Skeletal muscle tissue (tissue), 3 donors: ENCODE measurements at regions not wholly inside any gene's neighbourhood (a gene's known extent, or its start where the extent isn't known, plus 50 kb on each side); places are given as distances from the start of the nearest gene placed in this dataset.
"Not testable (repeated sequence)": the region's sequence is repeated elsewhere in the genome, so short reads cannot be mapped to it uniquely, and the experiment has no call there.

Source experiments
- H3K27ac ChIP-seq: one replicate; pipeline ENCODE4 v1.7.0; 2013; ENCODE audit warnings: mild to moderate bottlenecking, low read depth, low read length, inconsistent platforms
- H3K27me3 ChIP-seq, 3 donors: one replicate each; pipeline ENCODE4 v1.7.0; 2013; ENCODE audit warnings: low read length in 3 of 3; ENCODE audit not compliant: control insufficient read depth in 3 of 3, insufficient read depth in 3 of 3
- H3K36me3 ChIP-seq, 3 donors: one replicate each; pipeline ENCODE4 v1.7.0; 2013; ENCODE audit warnings: low read length in 3 of 3; ENCODE audit not compliant: control insufficient read depth in 3 of 3, insufficient read depth in 3 of 3
- H3K4me1 ChIP-seq, 3 donors: one replicate each; pipeline ENCODE4 v1.7.0; 2013; ENCODE audit warnings: low read length in 3 of 3, mild to moderate bottlenecking in 3 of 3; ENCODE audit not compliant: control insufficient read depth in 3 of 3, insufficient read depth in 3 of 3
- H3K4me3 ChIP-seq, 3 donors: one replicate each; pipeline ENCODE4 v1.7.0; 2013; ENCODE audit warnings: low read length in 3 of 3
- H3K9ac ChIP-seq, 3 donors: one replicate each; pipeline ENCODE4 v1.7.0; 2013; ENCODE audit warnings: low read length in 3 of 3, mild to moderate bottlenecking in 3 of 3, moderate library complexity in 2 of 3, low read depth in 1 of 3
- H3K9me3 ChIP-seq, 3 donors: one replicate each; pipeline ENCODE4 v1.7.0; 2013; ENCODE audit warnings: low read length in 3 of 3; ENCODE audit not compliant: control insufficient read depth in 3 of 3
- donor health status: Osteomylitis.

- not testable (repeated sequence) for H3K36me3 ChIP-seq, H3K9ac ChIP-seq, H3K4me3 ChIP-seq, H3K4me1 ChIP-seq, H3K9me3 ChIP-seq, H3K27ac ChIP-seq, H3K27me3 ChIP-seq
These were observed 323.0 kb upstream of the ZFP42 start for GRCh38 chr4:187672526-187672925.

DNA sequence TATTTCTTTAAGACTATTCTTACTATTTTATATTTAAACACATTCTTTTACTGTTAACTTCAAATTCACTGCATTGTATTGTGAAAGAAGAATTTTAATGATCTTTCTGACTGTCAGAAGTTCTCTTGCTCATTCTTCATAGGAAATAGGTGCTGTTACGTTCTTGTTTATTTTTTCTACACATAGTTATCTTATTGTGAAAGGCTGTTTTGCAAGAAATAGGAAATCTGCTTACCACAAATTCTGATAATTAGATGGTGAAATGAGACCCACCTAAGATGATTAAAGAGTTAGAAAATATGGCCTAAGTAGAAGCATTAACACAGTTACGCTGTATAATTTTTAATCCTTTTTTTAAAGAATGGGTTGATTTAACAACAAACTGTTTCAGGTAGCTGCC, 316.1 kb upstream of the ZFP42 start:
- Histone ChIP-seq H3K9ac (no peak overlapping the region), H3K4me3 (no peak overlapping the region), H3K27ac (no peak overlapping the region), H3K36me3 (no peaks in the 10 kb centered on the region), H3K4me1 (no peaks in the 10 kb centered on the region), H3K27me3 (no peaks in the 10 kb centered on the region), H3K9me3 (no peaks in the 10 kb centered on the region)

DNA sequence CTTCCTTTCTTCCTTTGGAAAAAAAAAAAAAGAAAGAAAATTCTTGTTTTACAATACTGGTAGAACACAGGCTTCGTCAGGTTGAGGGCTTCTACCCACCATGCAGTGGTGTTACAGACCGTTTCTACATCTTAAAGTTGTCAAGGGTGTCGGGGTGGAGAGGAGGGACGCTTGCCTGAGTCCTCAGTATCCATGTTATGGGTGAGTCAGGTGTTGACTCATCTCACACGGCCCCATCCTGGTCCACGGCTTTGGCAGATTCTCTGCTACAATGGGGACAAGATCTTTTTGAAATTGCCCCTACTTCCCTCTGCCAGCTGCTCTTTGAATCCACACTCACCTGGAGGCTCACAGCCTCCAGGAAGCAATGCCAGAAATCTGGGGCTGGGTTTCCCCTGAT, 310.3 kb upstream of the ZFP42 start:
- Histone ChIP-seq H3K4me1 (no peaks in the 10 kb centered on the region), H3K9me3 (no peaks in the 10 kb centered on the region), H3K27me3 (no peaks in the 10 kb centered on the region), H3K36me3 (no peaks in the 10 kb centered on the region), H3K4me3 (no peak overlapping the region), H3K27ac (no peak overlapping the region), H3K9ac (no peak overlapping the region)

- no peak overlapping the region for H3K4me3 ChIP-seq
- no peak overlapping the region for H3K27ac ChIP-seq
- H3K4me1 ChIP-seq, result no peaks in the 10 kb centered on the region
- H3K36me3 ChIP-seq, result no peaks in the 10 kb centered on the region
- H3K9me3 ChIP-seq, result peaks cover 0 to 2% (median 0%) of the 10 kb centered on the region in 3 donors
- no peak overlapping the region for H3K9ac ChIP-seq
- no peaks in the 10 kb centered on the region for H3K27me3 ChIP-seq
These were observed 307.9 kb upstream of the ZFP42 start for GRCh38 chr4:187687697-187688096.

GRCh38 chr4:187692626-187693025, 302.9 kb upstream of the ZFP42 start:
- Histone ChIP-seq H3K9me3 (peaks cover 0 to 2% (median 0%) of the 10 kb centered on the region in 3 donors), H3K27me3 (no peaks in the 10 kb centered on the region), H3K27ac (no peak overlapping the region), H3K4me1 (no peaks in the 10 kb centered on the region), H3K9ac (no peak overlapping the region), H3K4me3 (no peak overlapping the region), H3K36me3 (no peaks in the 10 kb centered on the region)

GRCh38 chr4:187695531-187695930, 300.0 kb upstream of the ZFP42 start:
- H3K4me3 ChIP-seq, H3K27ac ChIP-seq, H3K4me1 ChIP-seq, H3K27me3 ChIP-seq, H3K36me3 ChIP-seq, H3K9me3 ChIP-seq, H3K9ac ChIP-seq: not testable (repeated sequence)

DNA sequence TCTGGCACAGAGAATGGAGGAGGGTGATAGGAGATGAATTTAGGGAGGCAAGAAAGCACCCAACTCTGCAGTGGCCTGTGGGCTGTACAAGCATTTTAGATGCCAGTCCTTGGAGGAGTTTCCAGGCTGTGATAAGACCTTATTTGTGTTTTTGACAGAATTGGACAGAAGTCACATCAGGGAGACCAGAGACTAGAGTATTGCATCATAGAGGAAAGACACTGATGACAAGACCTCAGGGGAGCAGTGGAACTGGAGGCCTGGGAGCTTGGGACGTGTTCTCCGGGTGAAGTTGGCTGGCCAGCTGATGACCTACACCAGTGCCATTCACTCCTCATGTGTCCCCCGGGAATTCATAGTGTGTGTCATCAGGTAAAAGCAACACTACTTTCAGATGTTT, 284.0 kb upstream of the ZFP42 start:
- Histone ChIP-seq H3K4me3 (no peak overlapping the region), H3K4me1 (no peaks in the 10 kb centered on the region), H3K9ac (no peak overlapping the region), H3K27ac (no peak overlapping the region), H3K36me3 (no peaks in the 10 kb centered on the region), H3K9me3 (peaks cover 0 to 2% (median 0%) of the 10 kb centered on the region in 3 donors), H3K27me3 (no peaks in the 10 kb centered on the region)

DNA sequence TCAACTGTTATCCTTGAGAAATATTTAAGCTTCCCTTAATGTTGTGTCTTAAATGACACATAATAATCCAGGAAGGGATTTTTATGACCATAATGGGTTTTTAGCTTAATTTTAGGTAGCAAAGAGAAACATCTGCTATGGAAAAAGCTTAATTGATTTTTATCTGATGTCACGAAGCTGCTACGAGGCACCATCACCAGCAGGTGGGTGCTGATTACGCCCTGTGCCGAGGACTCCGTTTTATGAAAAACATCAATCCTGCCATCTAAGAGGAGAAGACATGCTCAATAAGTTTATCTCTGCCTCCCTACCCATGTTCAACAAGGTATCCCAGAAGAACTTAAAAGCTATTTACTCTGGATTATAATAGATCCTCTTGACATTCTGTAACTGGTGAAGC, 280.6 kb upstream of the ZFP42 start:
- no peak overlapping the region for H3K27ac ChIP-seq
- no peak overlapping the region for H3K4me3 ChIP-seq
- no peak overlapping the region for H3K9ac ChIP-seq
- H3K9me3 ChIP-seq, result no peaks in the 10 kb centered on the region
- no peaks in the 10 kb centered on the region for H3K36me3 ChIP-seq
- no peaks in the 10 kb centered on the region for H3K27me3 ChIP-seq
- no peaks in the 10 kb centered on the region for H3K4me1 ChIP-seq

GRCh38 chr4:187715466-187715865, 280.1 kb upstream of the ZFP42 start:
- no peaks in the 10 kb centered on the region for H3K4me1 ChIP-seq
- H3K9ac ChIP-seq, result no peak overlapping the region
- H3K36me3 ChIP-seq, result no peaks in the 10 kb centered on the region
- no peak overlapping the region for H3K4me3 ChIP-seq
- H3K9me3 ChIP-seq, result no peaks in the 10 kb centered on the region
- no peaks in the 10 kb centered on the region for H3K27me3 ChIP-seq
- H3K27ac ChIP-seq, result no peak overlapping the region

DNA sequence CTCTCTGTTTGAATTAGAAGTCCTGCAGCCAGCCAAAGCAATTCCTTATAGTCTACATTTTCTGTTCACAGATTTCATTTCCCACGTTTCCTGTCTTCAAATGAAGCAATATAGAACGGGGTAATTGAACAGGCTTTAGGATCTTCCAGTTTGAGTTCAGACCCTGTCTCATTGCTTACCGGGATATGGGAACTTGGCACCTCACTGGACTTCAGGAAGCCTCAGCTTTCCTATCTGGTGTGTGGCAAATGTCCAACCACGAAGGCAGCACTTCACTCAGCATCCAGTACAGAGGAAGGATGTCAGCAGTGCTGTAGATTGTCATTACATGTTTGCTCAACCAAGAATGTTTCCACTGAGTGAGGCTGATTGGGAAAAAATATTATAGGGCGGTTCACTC, 271.1 kb upstream of the ZFP42 start:
- Histone ChIP-seq H3K9ac (no peak overlapping the region), H3K4me1 (no peaks in the 10 kb centered on the region), H3K27ac (no peak overlapping the region), H3K9me3 (no peaks in the 10 kb centered on the region), H3K4me3 (no peak overlapping the region), H3K36me3 (no peaks in the 10 kb centered on the region), H3K27me3 (no peaks in the 10 kb centered on the region)

GRCh38 chr4:187726485-187726884, 269.1 kb upstream of the ZFP42 start:
- Histone ChIP-seq H3K4me1 (no peaks in the 10 kb centered on the region), H3K36me3 (no peaks in the 10 kb centered on the region), H3K9ac (no peak overlapping the region), H3K9me3 (no peaks in the 10 kb centered on the region), H3K27ac (no peak overlapping the region), H3K27me3 (no peaks in the 10 kb centered on the region), H3K4me3 (no peak overlapping the region)
